ENCODE measurements at regions not wholly inside any gene's neighbourhood (a gene's known extent, or its start where the extent isn't known, plus 50 kb on each side); places are given as distances from the start of the nearest gene placed in this dataset.

- no peak for DNase-seq (ENCODE audit: low read depth in 2 of 2, low spot score in 1 of 2)
Observed at GRCh38 chr4:114358901-114359300, 239.7 kb upstream of the UGT8 start.

- no peak for DNase-seq (ENCODE audit: low read depth in 2 of 2, low spot score in 1 of 2)
Observed at GRCh38 chr4:114361249-114361648, 237.4 kb upstream of the UGT8 start.

- no peak for DNase-seq (ENCODE audit: low read depth in 2 of 2, low spot score in 1 of 2)
Observed at GRCh38 chr4:114364857-114365256, 233.8 kb upstream of the UGT8 start.

GRCh38 chr4:114365591-114365990 is 233.0 kb upstream of the UGT8 start:
- no peak for DNase-seq (ENCODE audit: low read depth in 2 of 2, low spot score in 1 of 2)

GRCh38 chr4:114366368-114366767 is 232.2 kb upstream of the UGT8 start:
- no peak for DNase-seq (ENCODE audit: low read depth in 2 of 2, low spot score in 1 of 2)

GRCh38 chr4:114368751-114369150 is 229.9 kb upstream of the UGT8 start:
- DNase-seq (ENCODE audit: low read depth in 2 of 2, low spot score in 1 of 2), result no peak

GRCh38 chr4:114373508-114373907 is 225.1 kb upstream of the UGT8 start:
- no peak for DNase-seq (ENCODE audit: low read depth in 2 of 2, low spot score in 1 of 2)

- DNase-seq (ENCODE audit: low read depth in 2 of 2, low spot score in 1 of 2), result no peak
Observed at GRCh38 chr4:114378305-114378903, 220.2 kb upstream of the UGT8 start.

GRCh38 chr4:114383067-114383466 is 215.5 kb upstream of the UGT8 start:
- no peak for DNase-seq (ENCODE audit: low read depth in 2 of 2, low spot score in 1 of 2)

GRCh38 chr4:114383721-114384120 is 214.9 kb upstream of the UGT8 start:
- DNase-seq (ENCODE audit: low read depth in 2 of 2, low spot score in 1 of 2), result no peak

GRCh38 chr4:114384629-114385028 is 214.0 kb upstream of the UGT8 start:
- DNase-seq (ENCODE audit: low read depth in 2 of 2, low spot score in 1 of 2), result no peak

- DNase-seq (ENCODE audit: low read depth in 2 of 2, low spot score in 1 of 2), result no peak
Observed at GRCh38 chr4:114385195-114385985, 213.2 kb upstream of the UGT8 start.

- no peak for DNase-seq (ENCODE audit: low read depth in 2 of 2, low spot score in 1 of 2)
Observed at GRCh38 chr4:114386637-114387233, 211.9 kb upstream of the UGT8 start.

GRCh38 chr4:114389070-114389685 is 209.4 kb upstream of the UGT8 start:
- no peak for DNase-seq (ENCODE audit: low read depth in 2 of 2, low spot score in 1 of 2)

GRCh38 chr4:114393295-114394038 is 205.1 kb upstream of the UGT8 start:
- no peak for DNase-seq (ENCODE audit: low read depth in 2 of 2, low spot score in 1 of 2)

- no peak for DNase-seq (ENCODE audit: low read depth in 2 of 2, low spot score in 1 of 2)
Observed at GRCh38 chr4:114396808-114397207, 201.8 kb upstream of the UGT8 start.

GRCh38 chr4:114398410-114398809 is 200.2 kb upstream of the UGT8 start:
- DNase-seq (ENCODE audit: low read depth in 2 of 2, low spot score in 1 of 2), result no peak

- no peak for DNase-seq (ENCODE audit: low read depth in 2 of 2, low spot score in 1 of 2)
Observed at GRCh38 chr4:114399105-114399504, 199.5 kb upstream of the UGT8 start.

- no peak for DNase-seq (ENCODE audit: low read depth in 2 of 2, low spot score in 1 of 2)
Observed at GRCh38 chr4:114400531-114400930, 198.1 kb upstream of the UGT8 start.

- no peak for DNase-seq (ENCODE audit: low read depth in 2 of 2, low spot score in 1 of 2)
Observed at GRCh38 chr4:114401483-114401882, 197.1 kb upstream of the UGT8 start.

GRCh38 chr4:114417214-114417613 is 181.4 kb upstream of the UGT8 start:
- DNase-seq (ENCODE audit: low read depth in 2 of 2, low spot score in 1 of 2), result no peak

Data from stimulated activated CD8-positive, alpha-beta memory T cell treated with anti-CD3 and anti-CD28 coated beads, Interleukin-4, amount 100 ng/mL, for 4 hours (primary cell).